ENCODE measurements at regions not wholly inside any gene's neighbourhood (a gene's known extent, or its start where the extent isn't known, plus 50 kb on each side); places are given as distances from the start of the nearest gene placed in this dataset.

DNA sequence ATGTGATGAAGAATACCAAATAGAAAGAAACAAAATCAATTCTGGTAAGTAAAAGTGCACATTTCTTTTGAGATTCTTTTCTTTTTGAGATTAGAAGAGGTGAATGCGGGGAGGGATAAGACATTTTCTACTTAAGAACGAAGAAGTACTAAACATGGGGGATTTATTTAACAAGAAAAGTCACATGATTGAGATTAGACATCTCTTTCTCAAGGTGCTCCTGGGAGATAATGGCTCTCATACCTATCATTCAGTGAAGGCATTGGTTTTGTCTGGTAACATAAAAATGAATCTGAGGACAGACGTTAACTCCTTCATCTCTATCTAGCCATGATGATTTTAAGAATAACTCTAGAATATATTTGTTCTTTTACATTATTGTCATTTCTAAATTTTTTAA is 147.9 kb upstream of the SAMSN1 start:
- no peaks in the 10 kb centered on the region for H3K27me3 ChIP-seq (ENCODE audit: control insufficient read depth, insufficient read depth)
- no peaks in the 10 kb centered on the region for H3K9me3 ChIP-seq (ENCODE audit: control insufficient read depth, low read length)
- H3K4me3 ChIP-seq (ENCODE audit: low read length): no peak overlapping the region
- no peak for ATAC-seq
- WGBS: 87% methylated on average over 3 of the region's 3 CpGs
- no peak overlapping the region for H3K27ac ChIP-seq (ENCODE audit: low read length)
- intact Hi-C loops (cut with DNase I): no loop called here
- H3K4me1 ChIP-seq (ENCODE audit: control insufficient read depth, insufficient read depth, low read length): no peaks in the 10 kb centered on the region
- no peak for DNase-seq

DNA sequence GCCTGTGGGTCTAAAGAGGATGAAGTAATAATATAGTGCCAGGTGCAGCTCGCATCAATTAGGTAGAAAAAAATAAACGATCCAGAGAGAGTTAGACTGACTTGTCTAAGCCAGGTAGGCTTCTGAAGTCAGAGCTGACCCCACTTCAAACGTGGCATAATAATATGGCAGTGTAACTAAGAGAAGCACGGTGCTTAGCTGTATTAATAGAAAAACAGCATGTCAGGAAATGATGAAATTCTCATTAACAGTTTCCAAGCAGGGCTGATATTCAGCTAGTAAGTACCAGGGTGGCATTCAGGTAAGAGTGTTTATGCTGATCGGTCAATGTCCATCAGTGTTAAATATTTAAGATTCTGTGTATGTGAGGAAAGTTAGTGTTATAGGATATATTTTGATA is 145.8 kb upstream of the SAMSN1 start:
- no peaks in the 10 kb centered on the region for H3K27me3 ChIP-seq (ENCODE audit: control insufficient read depth, insufficient read depth)
- H3K4me3 ChIP-seq (ENCODE audit: low read length): no peak overlapping the region
- no peaks in the 10 kb centered on the region for H3K9me3 ChIP-seq (ENCODE audit: control insufficient read depth, low read length)
- ATAC-seq (no peak), DNase-seq (no peak)
- WGBS: 67% methylated on average over 5 of the region's 5 CpGs
- intact Hi-C loops (cut with DNase I): no loop called here
- H3K4me1 ChIP-seq (ENCODE audit: control insufficient read depth, insufficient read depth, low read length): no peaks in the 10 kb centered on the region
- no peak overlapping the region for H3K27ac ChIP-seq (ENCODE audit: low read length)

DNA sequence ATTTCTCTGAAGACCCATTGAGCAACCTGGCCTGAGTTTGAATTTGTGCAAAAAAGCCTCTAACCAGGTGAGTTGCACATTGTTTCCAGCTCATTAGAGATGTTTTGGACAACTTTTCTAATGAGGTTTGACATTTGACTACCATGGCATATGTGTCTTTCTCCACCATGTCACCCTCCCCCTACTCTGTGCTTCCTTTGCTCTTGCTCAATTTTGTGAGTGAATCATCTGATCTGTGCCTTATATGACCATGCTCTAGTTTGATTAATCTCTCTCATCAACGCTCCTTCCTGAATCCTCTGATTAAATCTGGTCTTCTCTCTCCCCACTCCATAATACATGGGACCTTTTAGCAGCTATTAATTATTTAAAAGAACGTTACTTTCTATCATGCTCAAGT is 144.8 kb upstream of the SAMSN1 start:
- intact Hi-C loops (cut with DNase I): no loop called here
- ATAC-seq: no peak
- Histone ChIP-seq H3K9me3 (ENCODE audit: control insufficient read depth, low read length) (no peaks in the 10 kb centered on the region), H3K27ac (ENCODE audit: low read length) (no peak overlapping the region), H3K4me1 (ENCODE audit: control insufficient read depth, insufficient read depth, low read length) (no peaks in the 10 kb centered on the region), H3K4me3 (ENCODE audit: low read length) (no peak overlapping the region), H3K27me3 (ENCODE audit: control insufficient read depth, insufficient read depth) (no peaks in the 10 kb centered on the region)
- DNase-seq: no peak
- WGBS: 71% methylated on average over 2 of the region's 2 CpGs

DNA sequence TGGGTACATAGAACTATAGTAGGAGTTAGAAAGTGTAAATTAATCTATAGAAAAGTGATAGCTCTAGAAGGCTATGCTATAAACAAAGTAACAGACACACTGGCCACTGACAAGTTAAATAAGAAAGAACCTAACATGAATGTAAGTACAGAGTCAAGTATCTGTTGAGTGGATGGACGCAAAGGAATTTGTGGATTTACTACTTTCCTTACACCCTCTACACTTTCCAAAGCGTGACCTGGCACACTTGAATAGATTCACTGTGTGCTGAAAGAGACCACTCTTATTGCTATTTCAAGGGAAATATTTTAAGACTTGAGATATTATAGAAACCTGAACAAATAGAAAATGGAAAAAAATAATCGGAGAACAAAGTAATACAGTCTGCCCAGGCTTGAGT is 142.8 kb upstream of the SAMSN1 start:
- intact Hi-C loops (cut with DNase I): no loop called here
- no peak for ATAC-seq
- DNase-seq: no peak
- Histone ChIP-seq H3K4me1 (ENCODE audit: control insufficient read depth, insufficient read depth, low read length) (no peaks in the 10 kb centered on the region), H3K9me3 (ENCODE audit: control insufficient read depth, low read length) (no peaks in the 10 kb centered on the region), H3K27ac (ENCODE audit: low read length) (no peak overlapping the region), H3K4me3 (ENCODE audit: low read length) (no peak overlapping the region), H3K27me3 (ENCODE audit: control insufficient read depth, insufficient read depth) (no peaks in the 10 kb centered on the region)
- WGBS: 88% methylated on average over 3 of the region's 3 CpGs

GRCh38 chr21:14688412-14688811 is 142.3 kb upstream of the SAMSN1 start:
- no peak for ATAC-seq
- H3K9me3 ChIP-seq (ENCODE audit: control insufficient read depth, low read length): no peaks in the 10 kb centered on the region
- no peaks in the 10 kb centered on the region for H3K4me1 ChIP-seq (ENCODE audit: control insufficient read depth, insufficient read depth, low read length)
- no peak for DNase-seq
- no peak overlapping the region for H3K4me3 ChIP-seq (ENCODE audit: low read length)
- WGBS: 91% methylated on average over 3 of the region's 3 CpGs
- H3K27me3 ChIP-seq (ENCODE audit: control insufficient read depth, insufficient read depth): no peaks in the 10 kb centered on the region
- no peak overlapping the region for H3K27ac ChIP-seq (ENCODE audit: low read length)
- intact Hi-C loops (cut with DNase I): no loop called here

- ATAC-seq (peak in 1 of 2 donors; percentile 20), DNase-seq (no peak)
- Histone ChIP-seq H3K27me3 (ENCODE audit: control insufficient read depth, insufficient read depth) (no peaks in the 10 kb centered on the region), H3K9me3 (ENCODE audit: control insufficient read depth, low read length) (no peaks in the 10 kb centered on the region), H3K4me1 (ENCODE audit: control insufficient read depth, insufficient read depth, low read length) (no peaks in the 10 kb centered on the region), H3K4me3 (ENCODE audit: low read length) (no peak overlapping the region), H3K27ac (ENCODE audit: low read length) (no peak overlapping the region)
- intact Hi-C loops (cut with DNase I): no loop called here
Observed at GRCh38 chr21:14687268-14687625, 141.1 kb upstream of the SAMSN1 start.

GRCh38 chr21:14686466-14687267 is 140.6 kb upstream of the SAMSN1 start:
- no peak overlapping the region for H3K27ac ChIP-seq (ENCODE audit: low read length)
- no peaks in the 10 kb centered on the region for H3K27me3 ChIP-seq (ENCODE audit: control insufficient read depth, insufficient read depth)
- no peak overlapping the region for H3K4me3 ChIP-seq (ENCODE audit: low read length)
- ATAC-seq (no peak), DNase-seq (no peak)
- H3K9me3 ChIP-seq (ENCODE audit: control insufficient read depth, low read length): no peaks in the 10 kb centered on the region
- intact Hi-C loops (cut with DNase I): no loop called here
- 66% methylated on average over 8 of the region's 8 CpGs for WGBS
- H3K4me1 ChIP-seq (ENCODE audit: control insufficient read depth, insufficient read depth, low read length): no peaks in the 10 kb centered on the region

- intact Hi-C loops (cut with DNase I): no loop called here
- ATAC-seq (no peak), DNase-seq (no peak)
- 81% methylated on average over 2 of the region's 2 CpGs for WGBS
- no peaks in the 10 kb centered on the region for H3K9me3 ChIP-seq (ENCODE audit: control insufficient read depth, low read length)
- H3K4me3 ChIP-seq (ENCODE audit: low read length): no peak overlapping the region
- H3K27ac ChIP-seq (ENCODE audit: low read length): no peak overlapping the region
- no peaks in the 10 kb centered on the region for H3K4me1 ChIP-seq (ENCODE audit: control insufficient read depth, insufficient read depth, low read length)
- no peaks in the 10 kb centered on the region for H3K27me3 ChIP-seq (ENCODE audit: control insufficient read depth, insufficient read depth)
Observed at GRCh38 chr21:14685568-14685967, 139.5 kb upstream of the SAMSN1 start.

DNA sequence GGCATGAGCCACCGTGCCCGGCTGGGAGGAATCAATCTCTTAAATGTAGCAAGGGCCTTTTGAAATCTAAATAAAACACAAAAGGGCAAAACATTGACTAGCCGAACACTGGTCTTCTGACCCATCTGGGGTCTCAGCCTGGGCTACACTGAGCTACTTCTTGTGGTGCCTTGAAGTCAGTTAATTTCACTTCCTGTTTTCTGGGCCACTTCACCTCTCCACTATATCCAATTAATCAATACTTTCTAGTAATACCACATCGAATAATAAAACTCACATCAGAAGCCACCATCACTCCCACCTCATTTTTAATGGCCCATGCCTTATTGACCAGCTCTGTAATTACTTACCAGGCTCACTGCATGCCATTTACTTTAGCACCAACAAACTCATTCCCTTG is 138.0 kb upstream of the SAMSN1 start:
- WGBS: 93% methylated on average over 4 of the region's 4 CpGs
- DNase-seq: no peak
- Histone ChIP-seq H3K9me3 (ENCODE audit: control insufficient read depth, low read length) (no peaks in the 10 kb centered on the region), H3K4me1 (ENCODE audit: control insufficient read depth, insufficient read depth, low read length) (no peaks in the 10 kb centered on the region), H3K4me3 (ENCODE audit: low read length) (no peak overlapping the region), H3K27ac (ENCODE audit: low read length) (no peak overlapping the region), H3K27me3 (ENCODE audit: control insufficient read depth, insufficient read depth) (no peaks in the 10 kb centered on the region)
- intact Hi-C loops (cut with DNase I): no loop called here
- no peak for ATAC-seq

DNA sequence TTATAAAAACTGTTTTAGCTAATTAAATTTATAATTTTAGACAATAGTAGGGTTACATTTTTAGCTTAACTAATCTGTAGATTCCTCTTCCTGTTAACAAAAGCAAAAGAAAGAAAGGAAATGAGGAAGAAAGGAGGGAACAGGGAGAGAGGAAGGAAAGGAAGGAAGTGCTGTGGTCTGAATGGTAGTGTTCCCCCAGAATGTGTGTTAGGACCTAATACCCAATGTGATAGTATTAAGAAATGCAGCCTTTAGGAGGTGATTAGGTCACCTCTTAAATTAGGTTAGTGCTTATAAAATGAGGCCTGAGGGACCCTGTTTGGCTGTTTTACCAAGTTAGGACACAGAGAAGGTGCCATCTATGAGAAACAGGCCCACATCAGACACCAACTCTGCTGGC is 136.9 kb upstream of the SAMSN1 start:
- no peak for ATAC-seq
- H3K4me1 ChIP-seq (ENCODE audit: control insufficient read depth, insufficient read depth, low read length): no peaks in the 10 kb centered on the region
- H3K27ac ChIP-seq (ENCODE audit: low read length): no peak overlapping the region
- no peak overlapping the region for H3K4me3 ChIP-seq (ENCODE audit: low read length)
- intact Hi-C loops (cut with DNase I): no loop called here
- DNase-seq: no peak
- no peaks in the 10 kb centered on the region for H3K27me3 ChIP-seq (ENCODE audit: control insufficient read depth, insufficient read depth)
- no peaks in the 10 kb centered on the region for H3K9me3 ChIP-seq (ENCODE audit: control insufficient read depth, low read length)

GRCh38 chr21:14678973-14679574 is 133.0 kb upstream of the SAMSN1 start:
- Histone ChIP-seq H3K27me3 (ENCODE audit: control insufficient read depth, insufficient read depth) (no peaks in the 10 kb centered on the region), H3K4me3 (ENCODE audit: low read length) (no peak overlapping the region), H3K9me3 (ENCODE audit: control insufficient read depth, low read length) (no peaks in the 10 kb centered on the region), H3K27ac (ENCODE audit: low read length) (no peak overlapping the region), H3K4me1 (ENCODE audit: control insufficient read depth, insufficient read depth, low read length) (no peaks in the 10 kb centered on the region)
- ATAC-seq (no peak), DNase-seq (no peak)
- intact Hi-C loops (cut with DNase I): no loop called here
- 84% methylated on average over 3 of the region's 3 CpGs for WGBS
